Esophagus (tissue), 2 donors: ENCODE measurements at regions not wholly inside any gene's neighbourhood (a gene's known extent, or its start where the extent isn't known, plus 50 kb on each side); places are given as distances from the start of the nearest gene placed in this dataset.

Source experiments
- H3K27ac ChIP-seq, 2 donors: one replicate each; pipeline ENCODE4 v1.5.1; 2013; ENCODE audit warnings: low read depth in 2 of 2, mild to moderate bottlenecking in 2 of 2, inconsistent platforms in 1 of 2, low read length in 1 of 2, moderate library complexity in 1 of 2
- H3K27me3 ChIP-seq, 2 donors: one replicate each; pipeline ENCODE4 v1.6.1; 2013; ENCODE audit warnings: low read length in 2 of 2, control low read depth in 1 of 2, mild to moderate bottlenecking in 1 of 2; ENCODE audit not compliant: insufficient read depth in 2 of 2, control insufficient read depth in 1 of 2
- H3K36me3 ChIP-seq, 2 donors: one replicate each; pipeline ENCODE4 v1.6.1; 2013; ENCODE audit warnings: low read length in 1 of 2; ENCODE audit not compliant: control insufficient read depth in 2 of 2, insufficient read depth in 2 of 2
- H3K4me1 ChIP-seq, 2 donors: one replicate each; pipeline ENCODE4 v1.6.1; 2013; ENCODE audit warnings: low read length in 1 of 2; ENCODE audit not compliant: control insufficient read depth in 2 of 2, insufficient read depth in 2 of 2
- H3K4me3 ChIP-seq, 2 donors: one replicate each; pipeline ENCODE4 v1.5.1; 2013; ENCODE audit warnings: low read length in 2 of 2, mild to moderate bottlenecking in 2 of 2, low read depth in 1 of 2, moderate library complexity in 1 of 2
- H3K9me3 ChIP-seq, 2 donors: one replicate each; pipeline ENCODE4 v1.6.1; 2013; ENCODE audit warnings: mild to moderate bottlenecking in 2 of 2, low read depth in 1 of 2, low read length in 1 of 2, moderate library complexity in 1 of 2; ENCODE audit not compliant: control insufficient read depth in 2 of 2, insufficient read depth in 1 of 2
- WGBS, 2 donors: extraction: QIAGEN DNeasy Blood & Tissue Kit; methylation state at CpG; one replicate each; pipeline ENCODE4 v1.1.7; 2013; 5-methylcytosine and 5-hydroxymethylcytosine counted together
- donor health status: healthy with polysubstance abuse.
- donor health status: Bipolar disorder and iron deficiency.

DNA sequence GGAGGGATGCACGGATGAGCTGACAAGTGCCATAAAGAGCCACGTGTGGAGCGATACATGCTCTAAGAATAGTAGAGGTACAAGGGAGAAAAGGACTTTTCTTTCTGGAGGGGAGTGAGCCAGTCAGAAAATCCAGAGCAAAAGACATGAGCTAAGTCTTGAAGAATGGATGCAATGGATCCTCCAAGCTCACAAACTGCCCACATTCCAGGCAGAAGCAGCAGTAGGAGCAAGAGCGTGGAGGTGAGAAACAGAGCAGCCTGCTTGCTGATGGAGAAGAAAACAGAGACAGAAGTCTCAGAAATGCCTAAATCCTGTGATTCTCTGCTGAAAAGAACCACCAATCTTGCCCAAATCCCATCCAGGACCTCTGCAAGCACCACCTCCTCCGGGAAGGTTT, 78.2 kb upstream of the RALGPS2 start:
- Histone ChIP-seq H3K36me3 (no peaks in the 10 kb centered on the region), H3K27ac (no peak overlapping the region), H3K27me3 (no peaks in the 10 kb centered on the region), H3K9me3 (no peaks in the 10 kb centered on the region), H3K4me3 (no peak overlapping the region), H3K4me1 (peaks cover 0 to 4% of the 10 kb centered on the region in 2 donors)
- WGBS, 2 donors = 87 to 93% methylated on average over 5 of the region's 5 CpGs

DNA sequence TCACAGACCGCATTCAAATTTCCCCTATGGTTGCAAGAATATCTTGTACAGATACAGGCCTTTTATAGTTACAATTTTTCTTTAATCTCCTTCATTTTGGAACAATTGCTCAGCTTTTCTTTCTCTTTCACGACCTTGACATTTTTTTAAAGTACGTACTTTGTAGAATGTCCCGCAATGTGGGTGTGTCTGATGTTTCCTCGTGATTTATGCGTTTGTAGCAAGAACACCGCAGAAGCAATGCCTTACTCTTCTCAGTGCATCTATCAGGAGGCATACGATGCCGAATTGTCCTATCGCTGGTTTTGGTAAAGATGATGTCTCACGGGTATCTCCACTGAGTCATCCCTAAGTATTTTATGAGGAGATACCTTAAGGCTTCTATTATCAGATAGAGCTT, 76.9 kb upstream of the RALGPS2 start:
- no peak overlapping the region for H3K27ac ChIP-seq
- no peaks in the 10 kb centered on the region for H3K36me3 ChIP-seq
- peaks cover 3 to 4% of the 10 kb centered on the region in 2 donors for H3K4me1 ChIP-seq
- no peak overlapping the region for H3K4me3 ChIP-seq
- no peaks in the 10 kb centered on the region for H3K27me3 ChIP-seq
- WGBS, 2 donors = 91 to 94% methylated on average over 11 of the region's 11 CpGs
- no peaks in the 10 kb centered on the region for H3K9me3 ChIP-seq

DNA sequence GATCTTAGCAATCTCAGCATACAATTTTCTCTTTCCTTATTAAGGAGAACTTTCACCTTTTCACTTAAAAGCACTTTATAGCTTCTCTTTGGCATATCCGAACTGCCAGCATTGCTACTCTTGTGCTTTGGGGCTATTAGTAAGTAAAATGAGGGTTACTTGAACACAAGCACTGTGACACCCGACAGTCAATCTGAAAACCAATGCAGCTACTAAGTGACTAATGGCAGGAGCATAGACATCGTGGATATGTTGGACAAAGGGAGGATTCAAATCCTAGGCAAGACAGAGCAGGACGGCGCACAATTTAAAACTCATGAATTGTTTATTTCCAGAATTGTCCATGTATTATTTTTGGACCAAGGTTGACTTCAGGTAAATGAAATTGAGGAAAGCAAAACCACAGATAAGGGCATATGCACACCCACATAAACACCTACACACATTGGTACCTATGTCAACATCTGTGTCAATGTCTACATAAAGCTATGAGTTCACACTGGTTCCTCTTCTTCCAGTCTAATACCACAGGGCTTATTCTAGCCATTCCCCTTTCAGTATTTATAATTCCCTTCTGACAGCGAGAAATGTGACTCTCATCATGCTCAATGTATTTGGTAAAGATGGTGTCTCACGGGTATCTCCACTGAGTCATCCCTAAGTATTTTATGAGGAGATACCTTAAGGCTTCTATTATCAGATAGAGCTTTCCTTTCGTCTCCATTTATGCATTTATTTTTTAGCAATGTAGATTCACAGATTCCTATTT, 75.3 kb upstream of the RALGPS2 start:
- H3K27ac ChIP-seq = no peak overlapping the region
- no peak overlapping the region for H3K4me3 ChIP-seq

DNA sequence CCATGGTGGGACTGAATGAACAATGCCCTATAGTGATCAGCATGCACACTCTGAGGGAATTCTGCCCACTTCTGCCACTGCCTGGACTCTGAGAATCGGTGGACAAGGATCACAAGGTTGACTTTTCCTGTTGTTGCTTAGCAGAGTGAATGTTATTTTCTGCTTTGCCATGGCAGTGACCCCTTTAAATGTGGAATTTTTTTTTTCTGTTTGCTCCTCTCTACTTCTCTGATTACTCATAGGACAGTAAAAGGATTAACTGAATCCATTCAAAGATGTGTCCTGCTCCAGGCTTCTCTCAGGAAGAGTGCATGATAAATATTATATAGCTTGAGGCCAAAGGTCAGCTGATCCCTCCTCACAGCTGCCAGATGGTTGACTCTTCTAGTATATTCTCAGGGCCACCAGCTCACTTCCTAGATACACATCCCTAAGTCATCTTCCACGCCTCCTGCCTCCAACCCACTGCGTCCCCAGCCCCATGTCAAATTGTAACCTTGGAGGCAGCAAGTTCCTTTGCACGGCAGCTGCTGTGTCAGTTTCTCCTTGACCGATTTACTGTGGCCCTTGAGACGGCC, 74.0 kb upstream of the RALGPS2 start:
- Histone ChIP-seq H3K4me1 (peaks cover 0 to 3% of the 10 kb centered on the region in 2 donors), H3K36me3 (no peaks in the 10 kb centered on the region), H3K27me3 (no peaks in the 10 kb centered on the region), H3K27ac (no peak overlapping the region), H3K4me3 (no peak overlapping the region), H3K9me3 (no peaks in the 10 kb centered on the region)
- WGBS, 2 donors = 53 to 64% methylated on average over 6 of the region's 6 CpGs

More for the DNA sequence above, 75.3 kb upstream of the RALGPS2 start:
- Histone ChIP-seq H3K27me3 (no peaks in the 10 kb centered on the region), H3K9me3 (no peaks in the 10 kb centered on the region), H3K36me3 (no peaks in the 10 kb centered on the region), H3K4me1 (peaks cover 0 to 3% of the 10 kb centered on the region in 2 donors)
- 88% methylated on average over 8 of the region's 8 CpGs for WGBS, 2 donors

DNA sequence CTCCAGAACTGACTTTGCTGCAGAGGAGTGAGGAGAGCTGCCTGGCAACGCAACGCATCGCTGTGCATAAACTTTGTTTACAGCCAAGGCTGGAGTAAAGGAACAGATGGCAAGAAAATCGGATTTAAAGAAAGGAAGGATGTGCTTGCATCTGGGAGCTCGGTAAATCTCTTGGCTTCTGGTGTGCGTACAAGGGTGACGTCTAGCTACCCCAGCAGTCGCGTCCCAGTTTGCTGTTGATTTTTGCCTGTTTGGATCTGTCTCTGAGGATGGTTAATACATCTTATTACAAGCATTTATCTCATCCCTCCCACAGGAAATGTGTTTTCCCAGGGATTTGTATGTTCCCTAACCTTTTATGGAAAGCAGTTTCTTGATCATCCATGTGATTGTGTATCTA, 73.3 kb upstream of the RALGPS2 start:
- H3K9me3 ChIP-seq = no peaks in the 10 kb centered on the region
- no peaks in the 10 kb centered on the region for H3K36me3 ChIP-seq
- no peak overlapping the region for H3K27ac ChIP-seq
- H3K4me3 ChIP-seq = no peak overlapping the region
- H3K27me3 ChIP-seq = no peaks in the 10 kb centered on the region
- 44 to 56% methylated on average over 9 of the region's 9 CpGs for WGBS, 2 donors
- peaks cover 0 to 3% of the 10 kb centered on the region in 2 donors for H3K4me1 ChIP-seq

DNA sequence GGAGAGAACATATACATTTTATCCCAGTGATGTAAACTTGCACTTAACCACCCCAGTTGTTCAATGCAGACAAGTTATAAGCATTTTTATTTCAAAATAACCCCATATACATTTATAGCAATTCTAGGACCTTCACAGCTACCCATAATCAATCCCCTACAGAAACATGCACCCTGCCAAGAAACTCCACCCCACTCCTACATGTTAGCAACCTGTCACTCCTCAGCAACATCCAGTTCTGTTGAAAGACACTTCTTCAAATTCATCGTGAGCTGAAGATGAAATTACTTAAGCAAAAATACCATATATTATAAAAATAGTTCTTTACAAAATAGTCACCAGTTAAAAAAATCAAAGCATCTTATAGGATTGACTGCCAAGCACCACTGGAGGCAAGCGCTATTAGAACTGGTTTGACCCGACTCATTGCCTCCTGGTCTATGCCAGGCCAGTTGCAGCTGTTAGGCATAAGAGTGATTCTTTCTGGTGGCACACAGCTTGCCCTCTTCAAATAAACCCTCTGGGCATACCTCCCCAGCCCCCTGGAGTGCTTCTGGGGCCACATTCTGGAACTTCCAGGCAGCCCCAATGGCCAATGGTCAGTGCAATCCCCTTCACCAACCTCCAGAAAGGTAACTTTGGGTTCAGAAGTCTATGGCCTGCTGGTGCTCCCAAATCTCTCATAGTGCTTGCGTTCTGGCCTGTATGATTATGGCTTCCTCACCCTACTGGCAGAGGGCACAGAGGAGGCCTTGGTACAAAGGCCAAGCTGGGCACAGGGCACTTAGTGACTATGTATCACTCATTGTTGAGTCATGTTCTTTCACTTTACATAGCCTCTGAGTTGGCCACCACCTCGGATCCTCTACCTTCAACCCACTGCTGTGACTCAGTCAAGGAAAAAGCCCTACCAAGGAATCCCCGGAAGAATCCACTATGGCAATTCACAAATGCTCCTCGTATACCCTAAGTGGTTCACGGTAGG, 72.2 kb upstream of the RALGPS2 start:
- Histone ChIP-seq H3K36me3 (no peaks in the 10 kb centered on the region), H3K4me1 (peaks cover 0 to 3% of the 10 kb centered on the region in 2 donors), H3K9me3 (no peaks in the 10 kb centered on the region), H3K27ac (peak overlapping the region; percentile 52 to 61), H3K27me3 (no peaks in the 10 kb centered on the region), H3K4me3 (no peak overlapping the region)
- WGBS, 2 donors = 75 to 77% methylated on average over 8 of the region's 8 CpGs

DNA sequence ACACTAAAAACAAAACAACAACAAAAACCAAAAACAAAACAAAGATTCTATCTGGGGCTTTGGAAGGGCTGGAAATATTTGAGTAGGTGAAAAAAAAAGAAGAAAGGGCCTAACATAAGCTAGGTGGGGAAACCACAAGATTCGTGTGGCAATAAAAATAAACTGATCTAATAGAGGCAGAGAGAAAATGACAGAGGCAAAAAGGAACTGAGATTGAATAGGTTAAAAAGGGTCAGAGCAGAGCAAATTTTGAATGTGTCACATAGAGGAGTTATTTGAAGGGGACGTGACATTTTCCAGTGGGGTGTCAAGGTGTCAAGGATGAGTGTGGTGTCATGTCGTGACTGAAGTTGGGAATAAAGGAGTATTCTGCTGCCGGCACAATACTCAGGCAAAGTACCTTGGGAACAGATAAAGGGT, 65.2 kb upstream of the RALGPS2 start:
- H3K27ac ChIP-seq = no peak overlapping the region
- 80 to 85% methylated on average over 4 of the region's 4 CpGs for WGBS, 2 donors
- H3K27me3 ChIP-seq = no peaks in the 10 kb centered on the region

DNA sequence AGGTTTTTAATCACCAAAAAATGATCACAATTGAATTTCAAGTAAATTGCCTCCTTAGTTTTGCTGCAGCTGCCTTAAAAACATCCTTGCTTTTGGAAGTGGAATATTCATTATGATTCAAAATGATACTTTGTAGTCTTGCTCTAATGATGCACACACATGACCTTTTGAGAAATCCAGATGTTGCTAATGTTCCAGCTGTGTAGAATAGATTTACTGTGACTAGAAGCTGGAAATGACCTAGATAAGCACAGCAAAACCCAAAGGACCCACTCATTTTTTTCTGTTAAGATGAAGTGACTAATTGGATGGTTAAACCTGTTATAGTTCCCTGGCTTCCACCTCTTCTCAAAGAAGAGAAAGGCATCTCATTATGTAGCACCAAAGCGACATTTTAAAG, 64.6 kb upstream of the RALGPS2 start:
- WGBS, 2 donors = 72 to 88% methylated on average over 1 of the region's 1 CpG

More for the DNA sequence above, 65.2 kb upstream of the RALGPS2 start:
- no peaks in the 10 kb centered on the region for H3K9me3 ChIP-seq
- no peaks in the 10 kb centered on the region for H3K36me3 ChIP-seq
- H3K4me1 ChIP-seq = no peaks in the 10 kb centered on the region
- H3K4me3 ChIP-seq = no peak overlapping the region

DNA sequence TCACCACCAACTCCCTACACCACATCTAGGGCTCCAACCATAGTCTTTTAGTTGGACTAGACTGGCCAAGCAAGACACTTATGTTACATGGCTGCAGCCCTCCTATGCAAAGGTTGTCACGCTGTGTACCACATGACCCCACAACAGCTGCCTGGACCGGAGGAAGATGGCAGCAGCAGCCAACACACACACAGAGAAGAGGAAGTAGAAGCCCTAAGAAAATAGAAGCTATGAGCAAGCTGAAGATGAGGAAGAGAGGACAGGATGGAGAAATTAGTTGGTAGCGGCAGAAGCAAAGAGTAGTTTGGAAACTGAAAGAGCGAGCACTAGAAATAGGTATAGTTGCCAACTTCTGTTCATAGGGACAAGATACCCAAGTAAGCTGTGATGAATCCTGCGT, 60.8 kb upstream of the RALGPS2 start:
- no peaks in the 10 kb centered on the region for H3K36me3 ChIP-seq
- H3K4me1 ChIP-seq = no peaks in the 10 kb centered on the region
- no peaks in the 10 kb centered on the region for H3K9me3 ChIP-seq
- no peaks in the 10 kb centered on the region for H3K27me3 ChIP-seq
- WGBS, 2 donors = 88 to 90% methylated on average over 5 of the region's 5 CpGs
- H3K4me3 ChIP-seq = no peak overlapping the region
- no peak overlapping the region for H3K27ac ChIP-seq

More for the DNA sequence above, 64.6 kb upstream of the RALGPS2 start:
- H3K27ac ChIP-seq = no peak overlapping the region
- H3K27me3 ChIP-seq = no peaks in the 10 kb centered on the region
- H3K9me3 ChIP-seq = no peaks in the 10 kb centered on the region
- H3K4me1 ChIP-seq = no peaks in the 10 kb centered on the region
- no peak overlapping the region for H3K4me3 ChIP-seq
- H3K36me3 ChIP-seq = no peaks in the 10 kb centered on the region
